ENCODE measurements at regions not wholly inside any gene's neighbourhood (a gene's known extent, or its start where the extent isn't known, plus 50 kb on each side); places are given as distances from the start of the nearest gene placed in this dataset.

- intact Hi-C loops (cut with micrococcal nuclease; ENCODE audit: unreplicated experiment): no loop called here
- in situ Hi-C loops (cut with HindIII; ENCODE audit: extremely low pct_ligation_motif_present, low pct_unique_long_range_greater_than_20kb): no loop called here
These were observed 351.9 kb downstream of the SEC14L1 start for GRCh38 chr17:77492446-77493237.

More at GRCh38 chr17:77492446-77493237, 351.9 kb downstream of the SEC14L1 start:
- ChIA-PET CTCF (ENCODE audit: low intra/inter-chr PET ratio, low total read pairs) (no interaction called here), POLR2A (interaction anchor here (0.9 kb wide), 1 partner anchor 39 kb away, joined by 3 read pairs; no protein-coding TSS in a partner anchor)
- H2AFZ ChIP-seq (ENCODE audit: low read length): no peak overlapping the region
- TF ChIP-seq ZNF230 (CRISPR knock-in tag; IDR thresholded peaks at IDR 0.05) (no peak), ZBTB4 (CRISPR knock-in tag; IDR thresholded peaks at IDR 0.05; ENCODE audit: borderline replicate concordance) (no peak), AGO2 (optimal IDR thresholded peaks at IDR 0.05; ENCODE audit: low read depth, low read length) (peak; percentile 84), KDM2A (CRISPR knock-in tag; IDR thresholded peaks at IDR 0.05; ENCODE audit: borderline replicate concordance, low read depth) (no peak), RBM22 (optimal IDR thresholded peaks at IDR 0.05; ENCODE audit: low read length) (peak; percentile 61), STAG1 (CRISPR knock-in tag; IDR thresholded peaks at IDR 0.05) (no peak), ZSCAN12 (CRISPR knock-in tag; IDR thresholded peaks at IDR 0.05) (no peak), ZNF232 (CRISPR knock-in tag; IDR thresholded peaks at IDR 0.05; ENCODE audit: borderline replicate concordance) (no peak), ZNF3 (CRISPR knock-in tag; IDR thresholded peaks at IDR 0.05) (no peak)
- no peak for DNase-seq (ENCODE audit: low spot score)
- no peak overlapping the region for H3K4me2 ChIP-seq (ENCODE audit: low read depth, low read length)
- H3K9me3 ChIP-seq (ENCODE audit: low read length): no peaks in the 10 kb centered on the region
- H3K9ac ChIP-seq (ENCODE audit: insufficient read depth, low read depth, low read length): no peak overlapping the region
- H3K4me1 ChIP-seq (ENCODE audit: insufficient read depth, low read length): no peaks in the 10 kb centered on the region
- H4K20me1 ChIP-seq (ENCODE audit: insufficient read depth, low read length): peaks cover 23% of the 10 kb centered on the region; the same call in 1 of the 2 replicates
- no peak overlapping the region for H3K27ac ChIP-seq (ENCODE audit: extremely low read length, insufficient read depth, low read length)
- WGBS (ENCODE audit: low lambda C conversion rate): 98% methylated on average over 15 of the region's 23 CpGs
- H3K27me3 ChIP-seq (ENCODE audit: control insufficient read depth in 1 of 2, insufficient read depth in 2 of 2, low read length in 2 of 2): no peaks in the 10 kb centered on the region
- H3K79me2 ChIP-seq (ENCODE audit: insufficient read depth, low read length): no peaks in the 10 kb centered on the region
- no peak for ATAC-seq
- no peak overlapping the region for H3K4me3 ChIP-seq (replicated peaks in 1 of 3; ENCODE audit: insufficient read depth in 1 of 3, low read depth in 2 of 3, low read length in 3 of 3)
- FAIRE-seq: no peak
- no TSS peak for BruUV-seq (replicated peaks)
- peaks cover 65 to 91% of the 10 kb centered on the region in 2 experiments for H3K36me3 ChIP-seq (replicated peaks in 1 of 2; ENCODE audit: control insufficient read depth in 1 of 2, insufficient read depth in 2 of 2, low read length in 2 of 2)

All from HepG2 (cell line).